HepG2 (cell line): ENCODE measurements at regions not wholly inside any gene's neighbourhood (a gene's known extent, or its start where the extent isn't known, plus 50 kb on each side); places are given as distances from the start of the nearest gene placed in this dataset.

Source experiments
- ATAC-seq: fragments of 200-7000 bp; cut with Tn5 transposase; 3 replicates; pipeline ENCODE4 v1.9.1; 2020; ENCODE audit warnings: mild to moderate bottlenecking, moderate library complexity
- BruUV-seq: library from RNA; stranded (reverse); fragments of 400-500 nt; replicated peaks from 2 replicates; lab custom pipeline; 2021; lab: Mats Ljungman, UMichigan
- CTCF ChIA-PET: fragments of 300-600 bp; formaldehyde crosslinking; extraction: SDS; loops from one replicate; lab custom pipeline; 2021; ENCODE audit warnings: low total read pairs, inconsistent platforms, low intra/inter-chr PET ratio; lab: Yijun Ruan, JAX
- POLR2A ChIA-PET: fragments of 350-600 bp; sonication (Branson Sonifier 250); formaldehyde crosslinking; loops from one replicate; lab custom pipeline; 2020; ENCODE audit warnings: antibody characterized with exemption, inconsistent platforms; lab: Yijun Ruan, JAX
- DNase-seq: peaks from one replicate; pipeline ENCODE4 v3.0.0-alpha.2; 2015; ENCODE audit warnings: low spot score
- FAIRE-seq: peaks from 3 replicates; lab custom pipeline; 2011; peaks lifted over from hg19 to GRCh38; lab: Jason Lieb, UNC
- H2AFZ ChIP-seq: one replicate; pipeline ENCODE4 v1.6.1; 2011; ENCODE audit warnings: low read length, inconsistent platforms
- H3K27ac ChIP-seq: fragments of 300-600 bp; 3 replicates; pipeline ENCODE4 v1.8.0; 2011; ENCODE audit warnings: mixed run types, mild to moderate bottlenecking, mixed read lengths, low read length, inconsistent platforms; ENCODE audit not compliant: insufficient read depth; ENCODE audit errors: extremely low read length
- H3K27me3 ChIP-seq, 2 experiments: fragments of 200-600 bp in 1 of 2; 2 replicates in 1 of 2; 3 replicates in 1 of 2; pipeline versions ENCODE4 v1.6.0 to v1.8.0; 2011; ENCODE audit warnings: low read length in 2 of 2, mild to moderate bottlenecking in 2 of 2, moderate library complexity in 2 of 2, inconsistent platforms in 1 of 2; ENCODE audit not compliant: insufficient read depth in 2 of 2, control insufficient read depth in 1 of 2
- H3K36me3 ChIP-seq, 2 experiments: fragments of 200-600 bp in 1 of 2; replicated peaks in 1 of 2; 2 replicates in 1 of 2; 3 replicates in 1 of 2; pipeline versions ENCODE4 v1.5.1 to v1.8.0; 2011; ENCODE audit warnings: low read length in 2 of 2, inconsistent platforms in 1 of 2; ENCODE audit not compliant: insufficient read depth in 2 of 2, control insufficient read depth in 1 of 2
- H3K4me1 ChIP-seq: 2 replicates; pipeline ENCODE4 v1.5.1; 2012; ENCODE audit warnings: low read length, inconsistent platforms; ENCODE audit not compliant: insufficient read depth
- H3K4me2 ChIP-seq: 2 replicates; pipeline ENCODE4 v1.6.0; 2011; ENCODE audit warnings: low read depth, low read length, inconsistent platforms
- H3K4me3 ChIP-seq, 3 experiments: fragments of 200-600 bp in 1 of 3; sonication (generic), shearing (Covaris generic) in 1 of 3; replicated peaks in 1 of 3; 2 replicates each; pipeline ENCODE4 v1.5.1; 2011 to 2016; ENCODE audit warnings: low read length in 3 of 3, inconsistent platforms in 2 of 3, low read depth in 2 of 3, mild to moderate bottlenecking in 2 of 3, control low read depth in 1 of 3, mixed read lengths in 1 of 3; ENCODE audit not compliant: insufficient read depth in 1 of 3
- H3K79me2 ChIP-seq: one replicate; pipeline ENCODE4 v1.6.1; 2011; ENCODE audit warnings: low read length, inconsistent platforms; ENCODE audit not compliant: insufficient read depth
- H3K9ac ChIP-seq: 2 replicates; pipeline ENCODE4 v1.6.0; 2011; ENCODE audit warnings: mild to moderate bottlenecking, low read depth, low read length, inconsistent platforms; ENCODE audit not compliant: insufficient read depth
- H3K9me3 ChIP-seq: 2 replicates; pipeline ENCODE4 v1.5.1; 2012; ENCODE audit warnings: mild to moderate bottlenecking, low read length
- H4K20me1 ChIP-seq: 2 replicates; pipeline ENCODE4 v1.6.0; 2011; ENCODE audit warnings: inconsistent platforms, mild to moderate bottlenecking, low read length, moderate library complexity; ENCODE audit not compliant: insufficient read depth
- FOXA3 ChIP-seq: IDR thresholded peaks from 2 replicates; pipeline ENCODE4 v1.6.1; 2016; ENCODE audit warnings: missing genetic modification reagents, missing compliant biosample characterization
- GLMP ChIP-seq: sonication (generic); formaldehyde crosslinking; IDR thresholded peaks from 2 replicates; pipeline ENCODE4 v1.9.0; 2021; ENCODE audit warnings: missing genetic modification reagents, mild to moderate bottlenecking, borderline replicate concordance
- KDM6A ChIP-seq: IDR thresholded peaks from 2 replicates; pipeline ENCODE4 v1.6.1; 2016; ENCODE audit warnings: low read depth
- MBNL3 ChIP-seq: fragments of 250-450 bp; sonication (Bioruptor Pico); conservative IDR thresholded peaks from 2 replicates; pipeline ENCODE4 v1.8.0; 2022; ENCODE audit warnings: mild to moderate bottlenecking, inconsistent platforms
- PATZ1 ChIP-seq: sonication (generic); formaldehyde crosslinking; IDR thresholded peaks from 2 replicates; pipeline ENCODE4 v1.4.0; 2020; ENCODE audit warnings: missing genetic modification reagents
- PAWR ChIP-seq: sonication (generic); formaldehyde crosslinking; IDR thresholded peaks from 2 replicates; pipeline ENCODE4 v1.4.0; 2020; ENCODE audit warnings: missing genetic modification reagents, mild to moderate bottlenecking, borderline replicate concordance
- PHF5A ChIP-seq: IDR thresholded peaks from one replicate; pipeline ENCODE4 v1.6.1; 2018; ENCODE audit warnings: low read depth, missing genetic modification reagents; ENCODE audit not compliant: unreplicated experiment
- SATB2 ChIP-seq: sonication (generic); formaldehyde crosslinking; IDR thresholded peaks from 2 replicates; pipeline ENCODE4 v1.5.0; 2020; ENCODE audit warnings: missing genetic modification reagents
- SP140L ChIP-seq: sonication (generic); formaldehyde crosslinking; IDR thresholded peaks from 2 replicates; pipeline ENCODE4 v1.4.0; 2020; ENCODE audit warnings: missing genetic modification reagents, borderline replicate concordance
- TFDP2 ChIP-seq: sonication (generic); formaldehyde crosslinking; IDR thresholded peaks from 2 replicates; pipeline ENCODE4 v1.4.0; 2020; ENCODE audit warnings: missing genetic modification reagents
- THAP7 ChIP-seq: sonication (generic); formaldehyde crosslinking; IDR thresholded peaks from 2 replicates; pipeline ENCODE4 v1.8.1; 2023; ENCODE audit warnings: mild to moderate bottlenecking, missing genetic modification reagents
- ZBTB25 ChIP-seq: IDR thresholded peaks from 2 replicates; pipeline ENCODE4 v1.6.1; 2018; ENCODE audit warnings: missing genetic modification reagents
- ZMAT5 ChIP-seq: sonication (generic); formaldehyde crosslinking; IDR thresholded peaks from 2 replicates; pipeline ENCODE4 v1.5.0; 2020; ENCODE audit warnings: mild to moderate bottlenecking, low read depth, missing genetic modification reagents, borderline replicate concordance
- ZNF292 ChIP-seq: sonication (generic); formaldehyde crosslinking; IDR thresholded peaks from 2 replicates; pipeline ENCODE4 v1.8.1; 2022; ENCODE audit warnings: mild to moderate bottlenecking, low read depth, missing genetic modification reagents, borderline replicate concordance
- ZNF510 ChIP-seq: sonication (generic); formaldehyde crosslinking; IDR thresholded peaks from 2 replicates; pipeline ENCODE4 v1.4.0; 2020; ENCODE audit warnings: low read depth, mild to moderate bottlenecking, missing genetic modification reagents
- ZNF512 ChIP-seq: sonication (generic); formaldehyde crosslinking; IDR thresholded peaks from 2 replicates; pipeline ENCODE4 v1.4.0; 2020; ENCODE audit warnings: mild to moderate bottlenecking, missing genetic modification reagents
- ZNF772 ChIP-seq: sonication (generic); formaldehyde crosslinking; IDR thresholded peaks from 2 replicates; pipeline ENCODE4 v1.5.0; 2020; ENCODE audit warnings: mild to moderate bottlenecking, missing genetic modification reagents
- ZNF792 ChIP-seq: IDR thresholded peaks from 2 replicates; pipeline ENCODE4 v1.6.1; 2016
- WGBS: methylation state at CpG from one replicate; pipeline ENCODE4 v1.1.6; 2017; ENCODE audit warnings: low lambda C conversion rate; 5-methylcytosine and 5-hydroxymethylcytosine counted together
- in situ Hi-C: cut with HindIII; loops from 2 replicates; pipeline ENCODE4 v1.10.0; 2017; ENCODE audit warnings: low pct_unique_long_range_greater_than_20kb; ENCODE audit not compliant: extremely low pct_ligation_motif_present
- intact Hi-C: fragments of 100-400 bp; cut with micrococcal nuclease; formaldehyde crosslinking; loops from one replicate; pipeline ENCODE4 v1.10.0; 2022; ENCODE audit not compliant: unreplicated experiment

GRCh38 chr6:134835993-134836392, 113.9 kb downstream of the ALDH8A1 start:
- no peak overlapping the region for H3K27ac ChIP-seq
- 92% methylated on average over 2 of the region's 2 CpGs for WGBS
- H3K9ac ChIP-seq, result no peak overlapping the region
- peaks cover 18% of the 10 kb centered on the region for H3K4me1 ChIP-seq
- no peaks in the 10 kb centered on the region for H3K79me2 ChIP-seq
- in situ Hi-C loops, result no loop called here
- ChIA-PET POLR2A (no interaction called here), CTCF (no interaction called here)
- no peaks in the 10 kb centered on the region for H3K27me3 ChIP-seq
- intact Hi-C loops, result no loop called here
- H4K20me1 ChIP-seq, result no peaks in the 10 kb centered on the region
- no peak overlapping the region for H3K4me3 ChIP-seq
- no peaks in the 10 kb centered on the region for H3K9me3 ChIP-seq
- no peak overlapping the region for H2AFZ ChIP-seq
- ATAC-seq (no peak), FAIRE-seq (no peak), DNase-seq (no peak)
- H3K4me2 ChIP-seq, result no peak overlapping the region
- BruUV-seq, result no TSS peak
- H3K36me3 ChIP-seq, result no peaks in the 10 kb centered on the region
- TF ChIP-seq SATB2 (CRISPR knock-in tag) (no peak), GLMP (CRISPR knock-in tag) (no peak), ZBTB25 (CRISPR knock-in tag) (no peak), ZMAT5 (no peak), ZNF772 (CRISPR knock-in tag) (no peak), PHF5A (no peak), KDM6A (CRISPR knock-in tag) (no peak), PATZ1 (CRISPR knock-in tag) (no peak), ZNF792 (no peak), THAP7 (CRISPR knock-in tag) (no peak), ZNF512 (CRISPR knock-in tag) (no peak), PAWR (CRISPR knock-in tag) (no peak), ZNF292 (CRISPR knock-in tag) (no peak), FOXA3 (CRISPR knock-in tag) (no peak), ZNF510 (CRISPR knock-in tag) (no peak), MBNL3 (CRISPR knock-in tag) (no peak), TFDP2 (CRISPR knock-in tag) (no peak), SP140L (CRISPR knock-in tag) (no peak)
